ENCODE measurements at regions not wholly inside any gene's neighbourhood (a gene's known extent, or its start where the extent isn't known, plus 50 kb on each side); places are given as distances from the start of the nearest gene placed in this dataset.

DNA sequence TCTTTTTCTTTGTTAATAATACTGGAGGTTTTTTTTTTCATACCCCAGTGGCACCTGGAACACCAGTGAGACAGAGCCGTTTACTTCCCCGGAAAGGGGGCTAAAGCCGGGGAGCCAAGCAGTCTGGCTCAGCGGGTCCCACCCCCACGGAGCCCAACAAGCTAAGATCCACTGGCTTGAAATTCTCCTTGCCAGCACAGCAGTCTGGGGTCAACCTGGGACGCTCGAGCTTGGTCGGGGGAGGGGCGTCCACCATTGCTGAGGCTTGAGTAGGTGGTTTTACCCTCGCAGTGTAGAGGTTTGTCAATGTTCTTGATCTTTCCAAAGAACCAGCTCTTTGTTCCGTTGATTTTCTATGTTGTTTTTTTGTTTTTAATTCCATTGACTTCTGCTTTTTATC lies 94.6 kb upstream of the DIAPH3 start:
- Histone ChIP-seq H3K9me3 (ENCODE audit: low read length) (peaks cover 7% of the 10 kb centered on the region; the same call in 1 of the 2 replicates), H3K79me2 (ENCODE audit: insufficient read depth, low read length) (no peaks in the 10 kb centered on the region), H3K27ac (ENCODE audit: extremely low read length, insufficient read depth, low read length) (no peak overlapping the region), H3K4me3 (replicated peaks in 1 of 3; ENCODE audit: insufficient read depth in 1 of 3, low read depth in 2 of 3, low read length in 3 of 3) (no peak overlapping the region), H3K4me1 (ENCODE audit: insufficient read depth, low read length) (no peaks in the 10 kb centered on the region), H3K9ac (ENCODE audit: insufficient read depth, low read depth, low read length) (no peak overlapping the region), H3K27me3 (ENCODE audit: control insufficient read depth in 1 of 2, insufficient read depth in 2 of 2, low read length in 2 of 2) (peaks cover 0 to 4% of the 10 kb centered on the region in 2 experiments; a peak in 1 of 5 replicates), H2AFZ (ENCODE audit: low read length) (no peak overlapping the region), H3K4me2 (ENCODE audit: low read depth, low read length) (no peak overlapping the region), H4K20me1 (ENCODE audit: insufficient read depth, low read length) (no peaks in the 10 kb centered on the region), H3K36me3 (replicated peaks in 1 of 2; ENCODE audit: control insufficient read depth in 1 of 2, insufficient read depth in 2 of 2, low read length in 2 of 2) (no peaks in the 10 kb centered on the region)
- FAIRE-seq (no peak), DNase-seq (ENCODE audit: low spot score) (no peak), ATAC-seq (no peak)
- ChIA-PET CTCF (ENCODE audit: low intra/inter-chr PET ratio, low total read pairs) (no interaction called here), POLR2A (no interaction called here)
- in situ Hi-C loops (cut with HindIII; ENCODE audit: extremely low pct_ligation_motif_present, low pct_unique_long_range_greater_than_20kb) = no loop called here
- TF ChIP-seq SAP130 (CRISPR knock-in tag; IDR thresholded peaks at IDR 0.05; ENCODE audit: low read depth) (no peak), NR3C1 (CRISPR knock-in tag; IDR thresholded peaks at IDR 0.05) (no peak), ZZZ3 (CRISPR knock-in tag; IDR thresholded peaks at IDR 0.05; ENCODE audit: borderline replicate concordance) (no peak), ZNF44 (CRISPR knock-in tag; IDR thresholded peaks at IDR 0.05) (no peak), FUBP1 (CRISPR knock-in tag; IDR thresholded peaks at IDR 0.05; ENCODE audit: borderline replicate concordance) (no peak), SMAD9 (CRISPR knock-in tag; IDR thresholded peaks at IDR 0.05) (no peak), ZNF451 (CRISPR knock-in tag; IDR thresholded peaks at IDR 0.05) (no peak), MED13 (CRISPR knock-in tag; IDR thresholded peaks at IDR 0.05) (no peak), POLR2AphosphoS5 (IDR thresholded peaks at IDR 0.05; ENCODE audit: low read depth, low read length) (no peak), BRCA1 (CRISPR knock-in tag; IDR thresholded peaks at IDR 0.05) (no peak), ZMYM4 (CRISPR knock-in tag; IDR thresholded peaks at IDR 0.05) (no peak), ZSCAN9 (CRISPR knock-in tag; IDR thresholded peaks at IDR 0.05; ENCODE audit: borderline replicate concordance) (no peak), ZNF678 (CRISPR knock-in tag; IDR thresholded peaks at IDR 0.05) (no peak), XRCC5 (optimal IDR thresholded peaks at IDR 0.05; ENCODE audit: low read length) (no peak)
- TF ChIP-seq, protein P1, sequence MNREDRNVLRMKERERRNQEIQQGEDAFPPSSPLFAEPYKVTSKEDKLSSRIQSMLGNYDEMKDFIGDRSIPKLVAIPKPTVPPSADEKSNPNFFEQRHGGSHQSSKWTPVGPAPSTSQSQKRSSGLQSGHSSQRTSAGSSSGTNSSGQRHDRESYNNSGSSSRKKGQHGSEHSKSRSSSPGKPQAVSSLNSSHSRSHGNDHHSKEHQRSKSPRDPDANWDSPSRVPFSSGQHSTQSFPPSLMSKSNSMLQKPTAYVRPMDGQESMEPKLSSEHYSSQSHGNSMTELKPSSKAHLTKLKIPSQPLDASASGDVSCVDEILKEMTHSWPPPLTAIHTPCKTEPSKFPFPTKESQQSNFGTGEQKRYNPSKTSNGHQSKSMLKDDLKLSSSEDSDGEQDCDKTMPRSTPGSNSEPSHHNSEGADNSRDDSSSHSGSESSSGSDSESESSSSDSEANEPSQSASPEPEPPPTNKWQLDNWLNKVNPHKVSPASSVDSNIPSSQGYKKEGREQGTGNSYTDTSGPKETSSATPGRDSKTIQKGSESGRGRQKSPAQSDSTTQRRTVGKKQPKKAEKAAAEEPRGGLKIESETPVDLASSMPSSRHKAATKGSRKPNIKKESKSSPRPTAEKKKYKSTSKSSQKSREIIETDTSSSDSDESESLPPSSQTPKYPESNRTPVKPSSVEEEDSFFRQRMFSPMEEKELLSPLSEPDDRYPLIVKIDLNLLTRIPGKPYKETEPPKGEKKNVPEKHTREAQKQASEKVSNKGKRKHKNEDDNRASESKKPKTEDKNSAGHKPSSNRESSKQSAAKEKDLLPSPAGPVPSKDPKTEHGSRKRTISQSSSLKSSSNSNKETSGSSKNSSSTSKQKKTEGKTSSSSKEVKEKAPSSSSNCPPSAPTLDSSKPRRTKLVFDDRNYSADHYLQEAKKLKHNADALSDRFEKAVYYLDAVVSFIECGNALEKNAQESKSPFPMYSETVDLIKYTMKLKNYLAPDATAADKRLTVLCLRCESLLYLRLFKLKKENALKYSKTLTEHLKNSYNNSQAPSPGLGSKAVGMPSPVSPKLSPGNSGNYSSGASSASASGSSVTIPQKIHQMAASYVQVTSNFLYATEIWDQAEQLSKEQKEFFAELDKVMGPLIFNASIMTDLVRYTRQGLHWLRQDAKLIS (CRISPR knock-in tag; IDR thresholded peaks at IDR 0.05) = no peak
- TF ChIP-seq, protein P2, sequence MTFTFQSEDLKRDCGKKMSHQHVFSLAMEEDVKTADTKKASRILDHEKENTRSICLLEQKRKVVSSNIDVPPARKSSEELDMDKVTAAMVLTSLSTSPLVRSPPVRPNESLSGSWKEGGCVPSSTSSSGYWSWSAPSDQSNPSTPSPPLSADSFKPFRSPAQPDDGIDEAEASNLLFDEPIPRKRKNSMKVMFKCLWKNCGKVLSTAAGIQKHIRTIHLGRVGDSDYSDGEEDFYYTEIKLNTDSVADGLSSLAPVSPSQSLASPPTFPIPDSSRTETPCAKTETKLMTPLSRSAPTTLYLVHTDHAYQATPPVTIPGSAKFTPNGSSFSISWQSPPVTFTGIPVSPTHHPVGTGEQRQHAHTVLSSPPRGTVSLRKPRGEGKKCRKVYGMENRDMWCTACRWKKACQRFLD (CRISPR knock-in tag; IDR thresholded peaks at IDR 0.05; ENCODE audit: borderline replicate concordance) = no peak
- no TSS peak for BruUV-seq (replicated peaks)
- 17% methylated on average over 9 of the region's 11 CpGs for WGBS (ENCODE audit: low lambda C conversion rate)
- intact Hi-C loops (cut with micrococcal nuclease; ENCODE audit: unreplicated experiment) = no loop called here
